Left renal cortex interstitium (tissue), 4 donors: ENCODE measurements at regions not wholly inside any gene's neighbourhood (a gene's known extent, or its start where the extent isn't known, plus 50 kb on each side); places are given as distances from the start of the nearest gene placed in this dataset.

Experiments
- DNase-seq, 4 donors: peaks; one replicate each; pipeline ENCODE4 v3.0.0-alpha.2; 2013; ENCODE audit warnings: low read depth in 4 of 4, low spot score in 2 of 4, missing footprints in 1 of 4

- no peak for DNase-seq
Observed at GRCh38 chr13:78802912-78803311, 144.0 kb upstream of the OBI1 start.

GRCh38 chr13:78787190-78787589 is 128.2 kb upstream of the OBI1 start:
- DNase-seq = no peak

- DNase-seq = no peak
Observed at GRCh38 chr13:78786459-78786858, 127.5 kb upstream of the OBI1 start.

- no peak for DNase-seq
Observed at GRCh38 chr13:78785764-78786163, 126.8 kb upstream of the OBI1 start.

GRCh38 chr13:78784014-78784750 is 125.2 kb upstream of the OBI1 start:
- DNase-seq = no peak

- DNase-seq = no peak
Observed at GRCh38 chr13:78780708-78781107, 121.8 kb upstream of the OBI1 start.

GRCh38 chr13:78779608-78780007 is 120.7 kb upstream of the OBI1 start:
- no peak for DNase-seq

GRCh38 chr13:78777976-78778375 is 119.0 kb upstream of the OBI1 start:
- no peak for DNase-seq

- DNase-seq = no peak
Observed at GRCh38 chr13:78777396-78777795, 118.4 kb upstream of the OBI1 start.

- no peak for DNase-seq
Observed at GRCh38 chr13:78772933-78773332, 114.0 kb upstream of the OBI1 start.

- DNase-seq = no peak
Observed at GRCh38 chr13:78770601-78771000, 111.6 kb upstream of the OBI1 start.

- DNase-seq = no peak
Observed at GRCh38 chr13:78768950-78769349, 110.0 kb upstream of the OBI1 start.

- no peak for DNase-seq
Observed at GRCh38 chr13:78764665-78765064, 105.7 kb upstream of the OBI1 start.

- DNase-seq = no peak
Observed at GRCh38 chr13:78762825-78763224, 103.9 kb upstream of the OBI1 start.

GRCh38 chr13:78759704-78760103 is 100.7 kb upstream of the OBI1 start:
- DNase-seq = no peak

- DNase-seq = no peak
Observed at GRCh38 chr13:78758549-78758948, 99.6 kb upstream of the OBI1 start.

- DNase-seq = no peak
Observed at GRCh38 chr13:78753435-78753834, 94.5 kb upstream of the OBI1 start.

- DNase-seq = no peak
Observed at GRCh38 chr13:78750735-78751134, 91.8 kb upstream of the OBI1 start.

GRCh38 chr13:78743973-78744372 is 85.0 kb upstream of the OBI1 start:
- no peak for DNase-seq

- no peak for DNase-seq
Observed at GRCh38 chr13:78742659-78743058, 83.7 kb upstream of the OBI1 start.

- DNase-seq = no peak
Observed at GRCh38 chr13:78736142-78736541, 77.2 kb upstream of the OBI1 start.

- DNase-seq = no peak
Observed at GRCh38 chr13:78732445-78733017, 73.6 kb upstream of the OBI1 start.

- DNase-seq = no peak
Observed at GRCh38 chr13:78722700-78723099, 63.7 kb upstream of the OBI1 start.
